ENCODE measurements at regions not wholly inside any gene's neighbourhood (a gene's known extent, or its start where the extent isn't known, plus 50 kb on each side); places are given as distances from the start of the nearest gene placed in this dataset.

DNA sequence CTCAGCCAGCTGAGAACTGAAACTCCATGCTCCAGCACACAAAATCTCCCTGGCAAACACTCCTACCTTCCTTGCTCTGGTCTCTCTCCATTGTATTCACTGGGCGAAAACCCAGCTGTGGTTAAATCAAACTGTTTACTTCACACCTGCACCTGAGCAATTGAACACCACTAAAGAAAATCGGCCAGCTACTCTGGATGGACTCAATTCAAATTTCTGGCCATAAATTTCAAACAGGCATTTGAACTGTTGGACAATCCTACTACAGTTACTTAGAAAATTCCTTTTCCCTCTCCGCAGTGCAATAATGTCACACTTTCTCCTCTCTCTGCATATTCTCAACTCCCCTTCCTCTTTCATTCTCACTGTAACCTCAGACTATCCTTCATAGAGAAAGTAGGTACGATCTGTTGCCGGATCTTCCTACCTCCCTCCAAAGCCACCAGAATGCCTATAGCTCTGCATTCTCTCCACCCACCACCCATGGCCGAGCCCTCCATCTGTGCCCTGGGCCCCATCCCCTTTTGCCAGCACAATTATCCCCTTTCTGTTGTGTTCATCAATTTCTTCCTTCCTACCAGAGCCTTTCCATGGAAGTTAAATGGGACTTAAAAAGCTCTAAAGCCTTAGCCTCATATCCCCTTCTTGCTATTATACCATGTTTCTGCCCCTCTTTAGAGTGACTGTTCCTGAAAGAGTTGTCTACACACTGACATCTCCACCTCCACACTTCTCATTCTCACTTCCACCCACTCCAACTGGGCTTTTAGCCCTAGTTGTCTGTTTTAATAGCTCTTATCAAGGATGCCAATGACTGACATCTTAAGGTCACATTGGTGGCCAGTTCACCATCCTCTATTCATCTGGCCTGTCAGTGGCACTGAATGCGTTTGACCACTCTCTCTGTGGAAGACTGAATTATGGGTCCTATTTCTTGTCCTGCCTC is 127.5 kb upstream of the SLC1A4 start:
- TF ChIP-seq, protein P1, sequence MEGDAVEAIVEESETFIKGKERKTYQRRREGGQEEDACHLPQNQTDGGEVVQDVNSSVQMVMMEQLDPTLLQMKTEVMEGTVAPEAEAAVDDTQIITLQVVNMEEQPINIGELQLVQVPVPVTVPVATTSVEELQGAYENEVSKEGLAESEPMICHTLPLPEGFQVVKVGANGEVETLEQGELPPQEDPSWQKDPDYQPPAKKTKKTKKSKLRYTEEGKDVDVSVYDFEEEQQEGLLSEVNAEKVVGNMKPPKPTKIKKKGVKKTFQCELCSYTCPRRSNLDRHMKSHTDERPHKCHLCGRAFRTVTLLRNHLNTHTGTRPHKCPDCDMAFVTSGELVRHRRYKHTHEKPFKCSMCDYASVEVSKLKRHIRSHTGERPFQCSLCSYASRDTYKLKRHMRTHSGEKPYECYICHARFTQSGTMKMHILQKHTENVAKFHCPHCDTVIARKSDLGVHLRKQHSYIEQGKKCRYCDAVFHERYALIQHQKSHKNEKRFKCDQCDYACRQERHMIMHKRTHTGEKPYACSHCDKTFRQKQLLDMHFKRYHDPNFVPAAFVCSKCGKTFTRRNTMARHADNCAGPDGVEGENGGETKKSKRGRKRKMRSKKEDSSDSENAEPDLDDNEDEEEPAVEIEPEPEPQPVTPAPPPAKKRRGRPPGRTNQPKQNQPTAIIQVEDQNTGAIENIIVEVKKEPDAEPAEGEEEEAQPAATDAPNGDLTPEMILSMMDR (IDR thresholded peaks at IDR 0.05), result no peak
- no peak for TF ChIP-seq POLR2A (IDR thresholded peaks at IDR 0.05)

Data from transverse colon (tissue), 3 donors.